Esophagus (tissue), 2 donors: ENCODE measurements at regions not wholly inside any gene's neighbourhood (a gene's known extent, or its start where the extent isn't known, plus 50 kb on each side); places are given as distances from the start of the nearest gene placed in this dataset.

Source experiments
- H3K27ac ChIP-seq, 2 donors: one replicate each; pipeline ENCODE4 v1.5.1; 2013; ENCODE audit warnings: low read depth in 2 of 2, mild to moderate bottlenecking in 2 of 2, inconsistent platforms in 1 of 2, low read length in 1 of 2, moderate library complexity in 1 of 2
- H3K27me3 ChIP-seq, 2 donors: one replicate each; pipeline ENCODE4 v1.6.1; 2013; ENCODE audit warnings: low read length in 2 of 2, control low read depth in 1 of 2, mild to moderate bottlenecking in 1 of 2; ENCODE audit not compliant: insufficient read depth in 2 of 2, control insufficient read depth in 1 of 2
- H3K36me3 ChIP-seq, 2 donors: one replicate each; pipeline ENCODE4 v1.6.1; 2013; ENCODE audit warnings: low read length in 1 of 2; ENCODE audit not compliant: control insufficient read depth in 2 of 2, insufficient read depth in 2 of 2
- H3K4me1 ChIP-seq, 2 donors: one replicate each; pipeline ENCODE4 v1.6.1; 2013; ENCODE audit warnings: low read length in 1 of 2; ENCODE audit not compliant: control insufficient read depth in 2 of 2, insufficient read depth in 2 of 2
- H3K4me3 ChIP-seq, 2 donors: one replicate each; pipeline ENCODE4 v1.5.1; 2013; ENCODE audit warnings: low read length in 2 of 2, mild to moderate bottlenecking in 2 of 2, low read depth in 1 of 2, moderate library complexity in 1 of 2
- H3K9me3 ChIP-seq, 2 donors: one replicate each; pipeline ENCODE4 v1.6.1; 2013; ENCODE audit warnings: mild to moderate bottlenecking in 2 of 2, low read depth in 1 of 2, low read length in 1 of 2, moderate library complexity in 1 of 2; ENCODE audit not compliant: control insufficient read depth in 2 of 2, insufficient read depth in 1 of 2
- WGBS, 2 donors: extraction: QIAGEN DNeasy Blood & Tissue Kit; methylation state at CpG; one replicate each; pipeline ENCODE4 v1.1.7; 2013; 5-methylcytosine and 5-hydroxymethylcytosine counted together
- donor health status: healthy with polysubstance abuse.
- donor health status: Bipolar disorder and iron deficiency.

DNA sequence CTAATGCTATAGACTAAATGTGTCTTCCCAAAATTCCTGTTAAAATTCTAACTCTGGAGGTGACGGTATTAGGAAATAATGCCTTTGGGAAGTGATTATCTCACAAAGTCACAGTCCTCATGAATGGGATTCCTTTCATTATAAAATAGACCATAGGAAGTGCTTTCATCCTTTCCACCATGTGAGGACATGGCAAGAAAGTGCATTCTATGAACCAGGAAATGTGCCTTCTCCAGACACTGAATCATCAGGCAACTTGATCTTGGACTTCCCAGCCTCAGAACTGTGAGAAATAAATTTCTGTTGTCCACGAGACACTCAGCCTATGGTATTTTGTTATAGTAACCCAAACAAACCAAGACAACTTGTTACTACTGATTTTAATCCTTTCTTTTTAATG, 582.4 kb upstream of the C9orf72 start:
- no peaks in the 10 kb centered on the region for H3K36me3 ChIP-seq
- no peaks in the 10 kb centered on the region for H3K27me3 ChIP-seq
- H3K4me1 ChIP-seq, result no peaks in the 10 kb centered on the region
- H3K4me3 ChIP-seq, result no peak overlapping the region
- H3K27ac ChIP-seq, result no peak overlapping the region
- H3K9me3 ChIP-seq, result no peaks in the 10 kb centered on the region
- 59 to 66% methylated on average over 2 of the region's 2 CpGs for whole genome bisulfite sequencing, 2 donors

DNA sequence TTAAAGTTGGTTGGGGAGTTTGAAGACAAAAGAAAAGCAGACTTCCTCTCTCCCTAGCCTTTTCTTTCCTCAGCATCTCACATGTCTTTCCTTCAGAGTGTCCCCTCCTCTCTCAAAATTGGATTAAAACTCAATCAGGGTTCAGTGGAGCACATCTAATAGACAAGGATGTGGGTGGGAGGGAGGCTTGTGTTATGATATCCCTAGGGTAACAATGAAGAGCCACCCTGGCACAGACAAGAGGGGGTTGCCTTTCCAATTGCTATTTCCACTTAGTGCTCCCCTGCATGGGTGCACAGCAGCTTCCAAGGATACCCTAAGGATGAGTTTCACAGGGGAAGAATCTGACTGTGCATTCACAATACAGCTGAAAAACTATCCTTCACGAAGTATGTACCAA, 585.2 kb upstream of the C9orf72 start:
- 83 to 92% methylated on average over 1 of the region's 1 CpG for WGBS, 2 donors
- H3K4me3 ChIP-seq, result no peak overlapping the region
- no peaks in the 10 kb centered on the region for H3K9me3 ChIP-seq
- H3K4me1 ChIP-seq, result no peaks in the 10 kb centered on the region
- H3K27me3 ChIP-seq, result no peaks in the 10 kb centered on the region
- H3K36me3 ChIP-seq, result no peaks in the 10 kb centered on the region
- no peak overlapping the region for H3K27ac ChIP-seq

DNA sequence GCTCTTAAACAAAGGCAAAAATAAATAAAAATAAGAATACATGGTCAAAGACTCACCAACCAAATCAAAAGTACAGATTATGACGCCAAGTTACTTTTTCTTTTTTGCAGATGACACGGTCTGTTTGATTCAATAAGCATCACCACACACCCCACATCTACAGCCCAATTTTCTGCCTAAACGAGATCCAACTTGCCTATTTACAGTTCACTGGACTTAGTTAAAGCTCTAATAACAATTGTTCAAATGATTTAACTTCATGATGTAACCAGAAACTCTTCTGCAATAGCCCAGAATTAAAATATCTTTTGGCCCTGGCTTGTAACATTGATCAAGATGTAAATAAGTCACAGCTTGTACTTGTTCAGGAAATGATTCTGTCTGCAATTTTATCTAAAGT, 590.3 kb upstream of the C9orf72 start:
- Histone ChIP-seq H3K36me3 (no peaks in the 10 kb centered on the region), H3K27me3 (no peaks in the 10 kb centered on the region), H3K27ac (no peak overlapping the region), H3K4me3 (no peak overlapping the region), H3K4me1 (no peaks in the 10 kb centered on the region), H3K9me3 (no peaks in the 10 kb centered on the region)
- 44 to 45% methylated on average over 3 of the region's 3 CpGs for WGBS, 2 donors

DNA sequence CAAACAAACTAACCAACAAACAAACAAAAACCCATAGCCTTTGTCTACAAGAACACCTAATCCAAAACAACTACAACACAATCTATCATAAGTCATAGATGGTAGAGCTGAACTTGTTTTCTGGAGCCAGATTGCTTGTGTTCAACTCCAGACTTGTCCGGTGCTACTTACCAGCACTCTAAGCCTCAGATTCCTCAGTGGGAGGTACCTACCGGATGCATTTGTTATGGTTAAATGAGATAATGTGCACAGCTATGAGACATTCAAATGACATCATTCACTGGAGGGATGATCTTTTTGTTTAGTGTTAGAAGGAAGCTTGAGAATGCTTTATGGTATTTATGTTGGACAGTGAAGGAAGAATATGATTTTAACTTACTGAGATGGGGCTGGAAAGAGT, 592.9 kb upstream of the C9orf72 start:
- no peak overlapping the region for H3K27ac ChIP-seq
- H3K27me3 ChIP-seq, result no peaks in the 10 kb centered on the region
- no peaks in the 10 kb centered on the region for H3K4me1 ChIP-seq
- H3K4me3 ChIP-seq, result no peak overlapping the region
- WGBS, 2 donors, result 57 to 78% methylated on average over 2 of the region's 2 CpGs
- no peaks in the 10 kb centered on the region for H3K36me3 ChIP-seq
- no peaks in the 10 kb centered on the region for H3K9me3 ChIP-seq

DNA sequence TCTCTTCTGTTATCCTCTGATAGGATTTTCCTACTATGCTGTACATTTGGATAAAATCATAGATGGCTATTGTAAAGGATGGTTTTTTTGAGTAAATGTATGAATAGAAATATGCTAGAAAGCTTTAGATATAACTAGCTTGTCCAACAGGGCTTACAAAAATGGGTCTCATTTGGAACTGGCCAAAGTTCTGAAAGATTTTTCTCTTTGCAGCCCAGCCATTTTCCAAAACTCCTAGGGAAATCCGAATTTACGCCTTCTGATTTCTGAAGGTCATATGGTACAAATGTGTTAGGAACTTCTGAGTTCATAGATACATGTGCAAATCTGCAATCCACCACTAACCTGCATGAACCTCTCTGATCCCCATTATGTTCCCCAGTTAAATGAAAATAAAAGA, 603.9 kb upstream of the C9orf72 start:
- Histone ChIP-seq H3K27ac (no peak overlapping the region), H3K9me3 (no peaks in the 10 kb centered on the region), H3K36me3 (no peaks in the 10 kb centered on the region), H3K27me3 (no peaks in the 10 kb centered on the region), H3K4me3 (no peak overlapping the region), H3K4me1 (no peaks in the 10 kb centered on the region)
- WGBS, 2 donors, result 83 to 86% methylated on average over 2 of the region's 2 CpGs

DNA sequence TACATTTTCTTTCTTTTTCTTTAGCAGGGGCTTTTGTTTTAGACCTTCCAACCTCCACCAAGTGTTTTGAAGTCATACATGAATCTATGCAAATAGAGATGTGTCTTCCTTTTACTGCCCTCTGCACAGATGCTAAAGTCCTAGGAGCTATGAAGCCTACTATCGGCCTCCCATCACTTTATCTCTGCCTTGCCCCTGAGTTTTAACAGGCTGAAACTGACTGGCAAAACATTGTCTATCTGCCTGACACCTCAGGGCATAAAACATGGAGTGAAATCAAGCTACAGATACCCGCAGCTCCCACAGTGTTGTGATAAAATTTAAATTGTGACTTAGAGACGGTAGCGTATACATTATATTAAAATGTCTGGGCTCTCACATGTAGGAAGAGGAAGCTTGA, 604.6 kb upstream of the C9orf72 start:
- Histone ChIP-seq H3K4me1 (no peaks in the 10 kb centered on the region), H3K27ac (no peak overlapping the region), H3K36me3 (no peaks in the 10 kb centered on the region), H3K27me3 (no peaks in the 10 kb centered on the region), H3K9me3 (no peaks in the 10 kb centered on the region), H3K4me3 (no peak overlapping the region)
- WGBS, 2 donors, result 84 to 85% methylated on average over 4 of the region's 4 CpGs

DNA sequence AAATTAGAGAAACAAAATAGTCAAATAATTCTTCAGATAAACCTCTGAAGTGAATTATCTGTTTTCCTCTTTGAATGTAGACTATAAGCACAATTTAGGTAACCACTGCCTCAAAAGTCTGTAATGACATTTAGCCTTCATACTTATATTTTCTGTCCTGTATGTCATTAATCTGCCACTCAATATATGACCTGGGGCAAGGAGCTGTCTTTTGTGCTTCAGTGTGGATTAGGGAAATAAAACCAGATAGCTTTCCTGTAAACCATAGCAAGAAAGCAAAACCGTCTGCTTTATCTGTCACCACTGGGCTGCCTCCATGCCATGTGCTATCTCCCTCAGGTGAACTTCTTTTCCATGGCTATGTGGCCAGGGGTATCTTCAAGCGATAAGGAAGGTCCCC, 606.6 kb upstream of the C9orf72 start:
- H3K36me3 ChIP-seq, result no peaks in the 10 kb centered on the region
- no peak overlapping the region for H3K27ac ChIP-seq
- H3K9me3 ChIP-seq, result no peaks in the 10 kb centered on the region
- H3K4me1 ChIP-seq, result no peaks in the 10 kb centered on the region
- H3K27me3 ChIP-seq, result no peaks in the 10 kb centered on the region
- no peak overlapping the region for H3K4me3 ChIP-seq
- WGBS, 2 donors, result 53 to 70% methylated on average over 2 of the region's 2 CpGs

DNA sequence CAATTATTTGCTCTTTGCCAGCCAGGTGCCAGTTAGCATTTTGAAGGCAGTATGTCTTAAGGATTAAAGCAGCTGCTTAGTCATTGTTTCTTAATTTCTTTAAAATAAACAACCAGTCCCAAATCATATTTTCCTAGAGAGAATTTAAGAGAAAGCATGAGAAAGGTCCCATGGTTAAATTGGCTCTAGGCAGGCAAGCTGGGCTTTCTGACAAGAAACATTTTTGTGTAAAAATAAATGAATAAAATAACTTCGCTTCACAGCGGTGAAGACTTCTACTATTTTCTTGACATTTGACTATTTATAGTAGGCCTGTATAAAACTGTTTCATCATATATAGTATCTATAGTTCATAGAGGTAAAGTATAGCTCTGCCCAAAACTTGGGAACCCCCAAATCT, 617.7 kb upstream of the C9orf72 start:
- H3K4me3 ChIP-seq, result no peak overlapping the region
- 71 to 82% methylated on average over 2 of the region's 2 CpGs for WGBS, 2 donors

DNA sequence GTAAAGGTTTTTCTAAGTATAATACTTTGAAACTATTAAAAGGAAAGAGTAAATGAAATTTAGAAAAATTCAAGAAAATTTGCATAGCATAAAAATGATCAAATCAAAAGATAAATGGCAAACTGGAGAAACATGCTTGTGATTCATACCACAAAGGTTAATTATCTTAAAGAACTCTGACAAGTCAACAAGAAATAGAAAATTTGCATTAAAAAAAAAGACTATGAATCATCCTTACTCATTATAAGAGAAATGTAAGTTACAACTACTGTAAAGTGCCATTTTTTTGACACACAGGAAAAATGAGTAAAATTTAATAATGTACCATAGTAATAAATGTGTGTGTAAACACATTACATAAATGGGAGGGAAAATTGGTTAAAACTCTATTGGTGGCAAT, 624.4 kb upstream of the C9orf72 start:
- no peak overlapping the region for H3K27ac ChIP-seq
- H3K4me1 ChIP-seq, result no peaks in the 10 kb centered on the region

More for the DNA sequence above, 617.7 kb upstream of the C9orf72 start:
- Histone ChIP-seq H3K9me3 (no peaks in the 10 kb centered on the region), H3K27ac (no peak overlapping the region), H3K4me1 (no peaks in the 10 kb centered on the region), H3K27me3 (no peaks in the 10 kb centered on the region), H3K36me3 (no peaks in the 10 kb centered on the region)

DNA sequence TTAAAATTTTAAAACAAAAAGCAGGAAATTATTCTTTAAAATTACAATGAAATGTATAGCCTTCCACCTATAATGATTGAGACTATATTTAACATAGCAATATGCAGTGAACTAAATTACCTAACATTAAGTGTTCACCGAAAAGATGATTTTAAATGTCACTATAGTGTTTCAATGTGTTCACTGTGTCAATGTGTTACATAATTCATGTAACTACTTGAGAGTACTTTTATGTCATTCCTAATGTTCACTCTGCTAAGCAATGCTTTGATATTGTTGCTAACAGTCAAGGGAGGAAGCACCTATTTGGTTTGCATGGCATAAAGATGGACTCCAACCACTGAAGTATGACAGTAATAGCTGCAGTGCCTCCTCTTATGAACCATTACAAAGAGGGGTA, 629.8 kb upstream of the C9orf72 start:
- H3K4me1 ChIP-seq, result no peaks in the 10 kb centered on the region
- WGBS, 2 donors, result 88 to 96% methylated on average over 1 of the region's 1 CpG
- no peak overlapping the region for H3K4me3 ChIP-seq
- H3K9me3 ChIP-seq, result no peaks in the 10 kb centered on the region
- H3K27ac ChIP-seq, result no peak overlapping the region
- no peaks in the 10 kb centered on the region for H3K36me3 ChIP-seq
- H3K27me3 ChIP-seq, result no peaks in the 10 kb centered on the region

More for the DNA sequence above, 624.4 kb upstream of the C9orf72 start:
- H3K9me3 ChIP-seq, result no peaks in the 10 kb centered on the region
- H3K36me3 ChIP-seq, result no peaks in the 10 kb centered on the region
- no peaks in the 10 kb centered on the region for H3K27me3 ChIP-seq
- no peak overlapping the region for H3K4me3 ChIP-seq
